ENCODE measurements at regions not wholly inside any gene's neighbourhood (a gene's known extent, or its start where the extent isn't known, plus 50 kb on each side); places are given as distances from the start of the nearest gene placed in this dataset.

GRCh38 chr9:129338724-129339430 lies 160.8 kb upstream of the IER5L start (continued):
- TF ChIP-seq RAD21 (IDR thresholded peaks at IDR 0.05; ENCODE audit: low read length) (no peak), RFX5 (IDR thresholded peaks at IDR 0.05; ENCODE audit: low read length) (no peak), FOXJ3 (CRISPR knock-in tag; IDR thresholded peaks at IDR 0.05) (no peak), GATA2 (CRISPR knock-in tag; IDR thresholded peaks at IDR 0.05) (no peak)
- TF ChIP-seq, protein P1, sequence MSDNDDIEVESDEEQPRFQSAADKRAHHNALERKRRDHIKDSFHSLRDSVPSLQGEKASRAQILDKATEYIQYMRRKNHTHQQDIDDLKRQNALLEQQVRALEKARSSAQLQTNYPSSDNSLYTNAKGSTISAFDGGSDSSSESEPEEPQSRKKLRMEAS (IDR thresholded peaks at IDR 0.05; ENCODE audit: low read depth), result no peak

GRCh38 chr9:129337336-129338140 lies 159.5 kb upstream of the IER5L start:
- WGBS (ENCODE audit: low lambda C conversion rate), result 93% methylated on average over 26 of the region's 27 CpGs
- no peaks in the 10 kb centered on the region for H3K36me3 ChIP-seq (replicated peaks in 1 of 2; ENCODE audit: control insufficient read depth in 1 of 2, insufficient read depth in 2 of 2, low read length in 1 of 2)
- ChIA-PET POLR2A (no interaction called here), CTCF (no interaction called here)
- no peaks in the 10 kb centered on the region for H3K9me2 ChIP-seq
- no peaks in the 10 kb centered on the region for H3K27me3 ChIP-seq (ENCODE audit: insufficient read depth)
- no peaks in the 10 kb centered on the region for H3K9me3 ChIP-seq
- no peak overlapping the region for H3K4me3 ChIP-seq (ENCODE audit: low read depth in 2 of 2, low read length in 1 of 2)
- no peak for DNase-seq
- peaks cover 22% of the 10 kb centered on the region for H3F3A ChIP-seq (replicated peaks; ENCODE audit: insufficient read depth)
- H3K4me1 ChIP-seq (ENCODE audit: control insufficient read depth in 1 of 2, insufficient read depth in 2 of 2, low read depth in 1 of 2, low read length in 1 of 2), result peaks cover 17 to 23% of the 10 kb centered on the region in 2 experiments; a peak in 3 of 4 replicates
- H3K9ac ChIP-seq, result no peak overlapping the region
- TF ChIP-seq MXI1 (IDR thresholded peaks at IDR 0.05; ENCODE audit: low read depth, low read length) (no peak), EP300 (IDR thresholded peaks at IDR 0.05; ENCODE audit: borderline replicate concordance in 1 of 2, low read depth in 1 of 2, low read length in 1 of 2) (no peak), RAD21 (IDR thresholded peaks at IDR 0.05; ENCODE audit: low read length) (no peak), NFIC (IDR thresholded peaks at IDR 0.05; ENCODE audit: borderline replicate concordance) (no peak), EZH2phosphoT487 (IDR thresholded peaks at IDR 0.05; ENCODE audit: borderline replicate concordance, low read depth) (no peak), TEAD4 (IDR thresholded peaks at IDR 0.05; ENCODE audit: borderline replicate concordance, insufficient read depth) (no peak), USF1 (IDR thresholded peaks at IDR 0.05; ENCODE audit: borderline replicate concordance, low read depth) (no peak), RFX5 (IDR thresholded peaks at IDR 0.05; ENCODE audit: low read length) (no peak), IRF3 (IDR thresholded peaks at IDR 0.05; ENCODE audit: low read depth, low read length) (no peak), YY1 (IDR thresholded peaks at IDR 0.05; ENCODE audit: low read depth) (no peak), TAF1 (IDR thresholded peaks at IDR 0.05; ENCODE audit: borderline replicate concordance, low read depth, low read length) (no peak)
- H3K27ac ChIP-seq (ENCODE audit: low read depth in 2 of 2, low read length in 1 of 2), result no peak overlapping the region
- no peaks in the 10 kb centered on the region for H4K20me1 ChIP-seq (ENCODE audit: insufficient read depth)
- no peak overlapping the region for H3K4me2 ChIP-seq
- H3K79me2 ChIP-seq (ENCODE audit: insufficient read depth), result no peaks in the 10 kb centered on the region
- H2AFZ ChIP-seq (ENCODE audit: low read depth), result no peak overlapping the region
